Endothelial cell of umbilical vein (primary cell): ENCODE measurements at regions not wholly inside any gene's neighbourhood (a gene's known extent, or its start where the extent isn't known, plus 50 kb on each side); places are given as distances from the start of the nearest gene placed in this dataset.

Experiments used
- BruUV-seq: library from RNA; stranded (reverse); fragments of 400-500 nt; replicated peaks from 2 replicates; lab custom pipeline; 2021; lab: Mats Ljungman, UMichigan
- CTCF ChIA-PET: fragments of 300-600, 350-600 bp; sonication (Branson Sonifier 250); formaldehyde crosslinking; loops from one replicate; lab custom pipeline; 2021; ENCODE audit warnings: antibody characterized with exemption, inconsistent platforms; lab: Charles Lee
- POLR2A ChIA-PET: fragments of 300-600, 350-600 bp; sonication (Branson Sonifier 250); formaldehyde crosslinking; loops from one replicate; lab custom pipeline; 2021; ENCODE audit warnings: antibody characterized with exemption, inconsistent platforms; lab: Charles Lee
- DNase-seq: peaks from one replicate; pipeline ENCODE4 v3.0.0-alpha.2; 2011; ENCODE audit warnings: low read depth, low spot score
- FAIRE-seq: peaks from 2 replicates; lab custom pipeline; 2011; peaks lifted over from hg19 to GRCh38; lab: Jason Lieb, UNC
- H2AFZ ChIP-seq: 2 replicates; pipeline ENCODE4 v1.6.0; 2012; ENCODE audit warnings: low read depth, low read length, control low read depth, inconsistent platforms
- H3K27ac ChIP-seq: 2 replicates; pipeline ENCODE4 v1.5.1; 2011; ENCODE audit warnings: low read depth, mild to moderate bottlenecking, control low read depth, low read length, moderate library complexity; ENCODE audit not compliant: insufficient read depth
- H3K27me3 ChIP-seq, 2 experiments: 2 replicates each; pipeline versions ENCODE4 v1.6.0 to v1.6.1; 2011; ENCODE audit warnings: low read length in 2 of 2, mixed read lengths in 1 of 2; ENCODE audit not compliant: control insufficient read depth in 2 of 2, insufficient read depth in 2 of 2
- H3K36me3 ChIP-seq, 2 experiments: 2 replicates in 1 of 2; 3 replicates in 1 of 2; pipeline ENCODE4 v1.5.1; 2011; ENCODE audit warnings: low read length in 2 of 2, mild to moderate bottlenecking in 1 of 2, moderate library complexity in 1 of 2; ENCODE audit not compliant: control insufficient read depth in 2 of 2, insufficient read depth in 2 of 2; ENCODE audit errors: extremely low read depth in 1 of 2
- H3K4me1 ChIP-seq: 3 replicates; pipeline ENCODE4 v1.5.1; 2011; ENCODE audit warnings: mild to moderate bottlenecking, low read length; ENCODE audit not compliant: control insufficient read depth, insufficient read depth; ENCODE audit errors: extremely low read depth
- H3K4me2 ChIP-seq: 2 replicates; pipeline ENCODE4 v1.6.1; 2011; ENCODE audit warnings: low read length, control low read depth, mixed read lengths; ENCODE audit not compliant: insufficient read depth
- H3K4me3 ChIP-seq, 3 experiments: fragments of 200-600 bp in 1 of 3; sonication (generic), shearing (Covaris generic) in 1 of 3; replicated peaks in 1 of 3; 2 replicates each; pipeline ENCODE4 v1.5.1; 2011 to 2016; ENCODE audit warnings: control low read depth in 3 of 3, low read length in 3 of 3, mild to moderate bottlenecking in 2 of 3, inconsistent platforms in 1 of 3, low read depth in 1 of 3, moderate library complexity in 1 of 3; ENCODE audit not compliant: insufficient read depth in 1 of 3
- H3K79me2 ChIP-seq: 2 replicates; pipeline ENCODE4 v1.6.0; 2012; ENCODE audit warnings: low read length, inconsistent platforms; ENCODE audit not compliant: control insufficient read depth, insufficient read depth
- H3K9ac ChIP-seq: replicated peaks from 2 replicates; pipeline ENCODE3; 2011; ENCODE audit warnings: low read length, control low read depth; ENCODE audit not compliant: insufficient read depth; ENCODE audit errors: extremely low read depth
- H3K9me1 ChIP-seq: replicated peaks from 3 replicates; pipeline ENCODE4 v1.6.0; 2011; ENCODE audit warnings: mild to moderate bottlenecking, low read length; ENCODE audit not compliant: control insufficient read depth, insufficient read depth; ENCODE audit errors: extremely low read depth
- H3K9me3 ChIP-seq: replicated peaks from 2 replicates; pipeline ENCODE4 v1.5.1; 2012; ENCODE audit warnings: low read length, inconsistent platforms; ENCODE audit not compliant: control insufficient read depth, insufficient read depth
- H4K20me1 ChIP-seq: replicated peaks from 2 replicates; pipeline ENCODE3; 2011; ENCODE audit warnings: mild to moderate bottlenecking, low read length; ENCODE audit not compliant: control insufficient read depth, insufficient read depth; ENCODE audit errors: extremely low read depth
- EZH2 ChIP-seq: IDR thresholded peaks from 2 replicates; pipeline ENCODE4 v1.6.1; 2012; ENCODE audit warnings: borderline replicate concordance, low read depth, mild to moderate bottlenecking, moderate library complexity, low read length, inconsistent platforms; ENCODE audit not compliant: severe bottlenecking
- FOS ChIP-seq: IDR thresholded peaks from 2 replicates; pipeline ENCODE4 v1.6.1; 2011; ENCODE audit warnings: mild to moderate bottlenecking, low read length, moderate library complexity, borderline replicate concordance; ENCODE audit not compliant: insufficient read depth
- GATA2 ChIP-seq: IDR thresholded peaks from 2 replicates; pipeline ENCODE4 v1.7.0; 2011; ENCODE audit warnings: low read depth, mild to moderate bottlenecking, moderate library complexity, mixed read lengths, low read length; ENCODE audit not compliant: insufficient read length, insufficient read depth
- JUN ChIP-seq: IDR thresholded peaks from 2 replicates; pipeline ENCODE4 v1.6.1; 2011; ENCODE audit warnings: borderline replicate concordance, low read depth; ENCODE audit not compliant: insufficient read length, insufficient read depth
- MAX ChIP-seq: IDR thresholded peaks from 2 replicates; pipeline ENCODE4 v1.6.1; 2011; ENCODE audit not compliant: insufficient read depth, insufficient read length
- MYC ChIP-seq: IDR thresholded peaks from one replicate; pipeline ENCODE4 v1.6.1; 2011; ENCODE audit warnings: mild to moderate bottlenecking, low read depth, low read length
- POLR2A ChIP-seq: IDR thresholded peaks from 2 replicates; pipeline ENCODE4 v1.6.1; 2012; ENCODE audit warnings: low read depth, mild to moderate bottlenecking, control low read depth, low read length
- POLR2AphosphoS5 ChIP-seq: IDR thresholded peaks from 2 replicates; pipeline ENCODE4 v1.6.1; 2012; ENCODE audit warnings: low read depth, mild to moderate bottlenecking, control low read depth, low read length, moderate library complexity; ENCODE audit not compliant: insufficient read depth
- dilution Hi-C: fragments of 300-500 bp; cut with MboI; formaldehyde crosslinking; loops from one replicate; pipeline ENCODE4 v1.15.0; 2019; ENCODE audit warnings: low sequenced_read_pairs; ENCODE audit not compliant: extremely low pct_ligation_motif_present
- intact Hi-C: fragments of 100-400 bp; cut with micrococcal nuclease; formaldehyde crosslinking; loops from one replicate; pipeline ENCODE4 v1.10.0; 2022
- TF ChIP-seq, protein P1 (sequence below), 2 donors: IDR thresholded peaks; 1 replicate in 1 of 2; 2 replicates in 1 of 2; pipeline ENCODE4 v1.5.1; 2011; ENCODE audit warnings: low read length in 2 of 2, mild to moderate bottlenecking in 2 of 2, moderate library complexity in 2 of 2, control low read depth in 1 of 2, inconsistent platforms in 1 of 2, low read depth in 1 of 2; ENCODE audit not compliant: insufficient read depth in 1 of 2; ENCODE audit errors: extremely low read depth in 1 of 2

GRCh38 chr4:130468340-130468739 is 1372.4 kb downstream of the C4orf33 start:
- H3K27ac ChIP-seq = no peak overlapping the region
- no peaks in the 10 kb centered on the region for H3K36me3 ChIP-seq
- H3K9ac ChIP-seq = no peak overlapping the region
- H3K4me2 ChIP-seq = no peak overlapping the region
- FAIRE-seq (no peak), DNase-seq (no peak)
- no peak overlapping the region for H3K4me3 ChIP-seq
- ChIA-PET CTCF (no interaction called here), POLR2A (no interaction called here)
- H3K9me3 ChIP-seq = no peaks in the 10 kb centered on the region
- no TSS peak for BruUV-seq
- H4K20me1 ChIP-seq = no peaks in the 10 kb centered on the region
- dilution Hi-C loops = no loop called here
- H3K79me2 ChIP-seq = no peaks in the 10 kb centered on the region
- H3K4me1 ChIP-seq = no peaks in the 10 kb centered on the region
- intact Hi-C loops = no loop called here
- H2AFZ ChIP-seq = no peak overlapping the region
- TF ChIP-seq POLR2AphosphoS5 = no peak
- TF ChIP-seq POLR2A = no peak
- TF ChIP-seq MAX = no peak
- no peak for TF ChIP-seq MYC
- no peak for TF ChIP-seq GATA2
- TF ChIP-seq, protein P1, sequence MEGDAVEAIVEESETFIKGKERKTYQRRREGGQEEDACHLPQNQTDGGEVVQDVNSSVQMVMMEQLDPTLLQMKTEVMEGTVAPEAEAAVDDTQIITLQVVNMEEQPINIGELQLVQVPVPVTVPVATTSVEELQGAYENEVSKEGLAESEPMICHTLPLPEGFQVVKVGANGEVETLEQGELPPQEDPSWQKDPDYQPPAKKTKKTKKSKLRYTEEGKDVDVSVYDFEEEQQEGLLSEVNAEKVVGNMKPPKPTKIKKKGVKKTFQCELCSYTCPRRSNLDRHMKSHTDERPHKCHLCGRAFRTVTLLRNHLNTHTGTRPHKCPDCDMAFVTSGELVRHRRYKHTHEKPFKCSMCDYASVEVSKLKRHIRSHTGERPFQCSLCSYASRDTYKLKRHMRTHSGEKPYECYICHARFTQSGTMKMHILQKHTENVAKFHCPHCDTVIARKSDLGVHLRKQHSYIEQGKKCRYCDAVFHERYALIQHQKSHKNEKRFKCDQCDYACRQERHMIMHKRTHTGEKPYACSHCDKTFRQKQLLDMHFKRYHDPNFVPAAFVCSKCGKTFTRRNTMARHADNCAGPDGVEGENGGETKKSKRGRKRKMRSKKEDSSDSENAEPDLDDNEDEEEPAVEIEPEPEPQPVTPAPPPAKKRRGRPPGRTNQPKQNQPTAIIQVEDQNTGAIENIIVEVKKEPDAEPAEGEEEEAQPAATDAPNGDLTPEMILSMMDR (IDR thresholded peaks at IDR 0.05; ENCODE audit: extremely low read depth in 1 of 2, insufficient read depth in 1 of 2, low read depth in 1 of 2, low read length in 2 of 2) = no peak
- TF ChIP-seq FOS = no peak
- TF ChIP-seq EZH2 = no peak
- TF ChIP-seq JUN = no peak
- H3K27me3 ChIP-seq = no peaks in the 10 kb centered on the region
- no peaks in the 10 kb centered on the region for H3K9me1 ChIP-seq
